GM23338 (cell line): ENCODE measurements at regions not wholly inside any gene's neighbourhood (a gene's known extent, or its start where the extent isn't known, plus 50 kb on each side); places are given as distances from the start of the nearest gene placed in this dataset.

Experiments
- CREB1 ChIP-seq: fragments of 250-450 bp; sonication (Bioruptor Pico); IDR thresholded peaks from 2 replicates; pipeline ENCODE4 v1.5.0; 2020; ENCODE audit warnings: low read depth, mild to moderate bottlenecking, moderate library complexity
- EZH2 ChIP-seq: fragments of 200-600 bp; sonication (generic); IDR thresholded peaks from one replicate; pipeline ENCODE4 v1.8.0; 2017; ENCODE audit warnings: antibody characterized with exemption, mild to moderate bottlenecking, low read depth; ENCODE audit not compliant: unreplicated experiment
- EZH2phosphoT487 ChIP-seq: fragments of 200-600 bp; sonication (generic); IDR thresholded peaks from one replicate; pipeline ENCODE4 v1.8.1; 2018; ENCODE audit warnings: antibody characterized with exemption; ENCODE audit not compliant: unreplicated experiment
- NANOG ChIP-seq: IDR thresholded peaks from 2 replicates; pipeline ENCODE4 v1.6.1; 2016; ENCODE audit warnings: antibody characterized with exemption, borderline replicate concordance
- POLR2AphosphoS5 ChIP-seq: IDR thresholded peaks from 2 replicates; pipeline ENCODE4 v1.6.1; 2016; ENCODE audit warnings: antibody characterized with exemption, low read depth
- ZNF114 ChIP-seq: fragments of 250-450 bp; sonication (Bioruptor Pico); IDR thresholded peaks from 2 replicates; pipeline ENCODE4 v1.5.0; 2020; ENCODE audit warnings: mild to moderate bottlenecking, moderate library complexity
- ZNF331 ChIP-seq: fragments of 250-450 bp; sonication (Bioruptor Pico); IDR thresholded peaks from 2 replicates; pipeline ENCODE4 v1.5.0; 2020; ENCODE audit warnings: low read depth, mild to moderate bottlenecking, moderate library complexity
- TF ChIP-seq, protein P1 (sequence below), 2 experiments: fragments of 200-600 bp in 1 of 2; sonication (generic) in 1 of 2; conservative IDR thresholded peaks; 2 replicates each; pipeline versions ENCODE4 v1.5.1 to v1.6.1; 2016 to 2017; ENCODE audit warnings: antibody characterized with exemption in 2 of 2, low read depth in 2 of 2, mild to moderate bottlenecking in 2 of 2, moderate library complexity in 1 of 2
- TF ChIP-seq, protein P2 (sequence below): IDR thresholded peaks from 2 replicates; pipeline ENCODE4 v1.6.1; 2016; ENCODE audit warnings: antibody characterized with exemption
- TF ChIP-seq, protein P3 (sequence below): IDR thresholded peaks from one replicate; pipeline ENCODE4 v1.6.1; 2018; ENCODE audit warnings: antibody characterized with exemption; ENCODE audit not compliant: unreplicated experiment

DNA sequence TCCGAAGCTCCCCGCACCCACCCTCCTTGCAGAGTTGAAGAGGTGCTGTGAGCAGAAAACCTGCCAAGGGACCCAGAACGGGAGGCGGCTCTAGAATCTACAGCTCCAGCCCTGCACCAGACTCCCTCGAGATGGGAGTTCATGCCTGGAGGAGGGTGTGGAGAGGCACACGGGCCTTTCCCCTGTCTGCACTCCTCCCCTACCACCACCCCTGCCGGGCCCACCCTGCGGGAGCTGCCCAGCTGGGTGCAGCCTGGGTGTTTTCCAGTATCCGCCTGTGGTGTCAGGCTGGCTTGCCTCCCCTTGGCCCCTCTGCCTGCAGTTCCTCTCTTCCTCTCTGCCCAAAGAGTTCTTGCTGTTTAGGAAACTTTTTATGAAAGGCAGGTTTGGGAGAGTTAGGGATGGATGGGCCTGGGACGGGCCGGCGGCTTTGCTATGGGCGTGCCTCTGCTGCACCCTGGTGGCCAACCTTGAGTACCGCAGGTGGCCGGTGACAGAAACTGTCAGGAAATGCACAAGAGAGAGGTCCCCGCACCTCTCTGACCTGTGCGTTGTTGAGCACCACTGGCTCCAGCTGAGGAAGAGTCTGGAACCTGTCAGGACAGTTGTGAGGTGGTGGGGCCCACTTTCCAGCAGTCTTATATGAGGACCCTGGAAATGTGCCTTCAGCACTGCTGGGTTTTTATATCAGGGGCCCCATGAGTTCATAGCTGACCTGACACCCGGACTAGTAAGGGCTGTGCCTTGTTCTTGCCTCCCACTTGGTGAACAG lies 354.1 kb downstream of the SEC14L1 start:
- TF ChIP-seq, protein P1, sequence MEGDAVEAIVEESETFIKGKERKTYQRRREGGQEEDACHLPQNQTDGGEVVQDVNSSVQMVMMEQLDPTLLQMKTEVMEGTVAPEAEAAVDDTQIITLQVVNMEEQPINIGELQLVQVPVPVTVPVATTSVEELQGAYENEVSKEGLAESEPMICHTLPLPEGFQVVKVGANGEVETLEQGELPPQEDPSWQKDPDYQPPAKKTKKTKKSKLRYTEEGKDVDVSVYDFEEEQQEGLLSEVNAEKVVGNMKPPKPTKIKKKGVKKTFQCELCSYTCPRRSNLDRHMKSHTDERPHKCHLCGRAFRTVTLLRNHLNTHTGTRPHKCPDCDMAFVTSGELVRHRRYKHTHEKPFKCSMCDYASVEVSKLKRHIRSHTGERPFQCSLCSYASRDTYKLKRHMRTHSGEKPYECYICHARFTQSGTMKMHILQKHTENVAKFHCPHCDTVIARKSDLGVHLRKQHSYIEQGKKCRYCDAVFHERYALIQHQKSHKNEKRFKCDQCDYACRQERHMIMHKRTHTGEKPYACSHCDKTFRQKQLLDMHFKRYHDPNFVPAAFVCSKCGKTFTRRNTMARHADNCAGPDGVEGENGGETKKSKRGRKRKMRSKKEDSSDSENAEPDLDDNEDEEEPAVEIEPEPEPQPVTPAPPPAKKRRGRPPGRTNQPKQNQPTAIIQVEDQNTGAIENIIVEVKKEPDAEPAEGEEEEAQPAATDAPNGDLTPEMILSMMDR (conservative IDR thresholded peaks at IDR 0.05; ENCODE audit: low read depth in 2 of 2) = peak; percentile 86 to 93
- no peak for TF ChIP-seq POLR2AphosphoS5
- no peak for TF ChIP-seq EZH2phosphoT487
- TF ChIP-seq CREB1 (CRISPR knock-in tag) = no peak
- TF ChIP-seq EZH2 = no peak
- no peak for TF ChIP-seq ZNF114 (CRISPR knock-in tag)
- TF ChIP-seq, protein P2, sequence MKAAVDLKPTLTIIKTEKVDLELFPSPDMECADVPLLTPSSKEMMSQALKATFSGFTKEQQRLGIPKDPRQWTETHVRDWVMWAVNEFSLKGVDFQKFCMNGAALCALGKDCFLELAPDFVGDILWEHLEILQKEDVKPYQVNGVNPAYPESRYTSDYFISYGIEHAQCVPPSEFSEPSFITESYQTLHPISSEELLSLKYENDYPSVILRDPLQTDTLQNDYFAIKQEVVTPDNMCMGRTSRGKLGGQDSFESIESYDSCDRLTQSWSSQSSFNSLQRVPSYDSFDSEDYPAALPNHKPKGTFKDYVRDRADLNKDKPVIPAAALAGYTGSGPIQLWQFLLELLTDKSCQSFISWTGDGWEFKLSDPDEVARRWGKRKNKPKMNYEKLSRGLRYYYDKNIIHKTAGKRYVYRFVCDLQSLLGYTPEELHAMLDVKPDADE = no peak
- TF ChIP-seq, protein P3, sequence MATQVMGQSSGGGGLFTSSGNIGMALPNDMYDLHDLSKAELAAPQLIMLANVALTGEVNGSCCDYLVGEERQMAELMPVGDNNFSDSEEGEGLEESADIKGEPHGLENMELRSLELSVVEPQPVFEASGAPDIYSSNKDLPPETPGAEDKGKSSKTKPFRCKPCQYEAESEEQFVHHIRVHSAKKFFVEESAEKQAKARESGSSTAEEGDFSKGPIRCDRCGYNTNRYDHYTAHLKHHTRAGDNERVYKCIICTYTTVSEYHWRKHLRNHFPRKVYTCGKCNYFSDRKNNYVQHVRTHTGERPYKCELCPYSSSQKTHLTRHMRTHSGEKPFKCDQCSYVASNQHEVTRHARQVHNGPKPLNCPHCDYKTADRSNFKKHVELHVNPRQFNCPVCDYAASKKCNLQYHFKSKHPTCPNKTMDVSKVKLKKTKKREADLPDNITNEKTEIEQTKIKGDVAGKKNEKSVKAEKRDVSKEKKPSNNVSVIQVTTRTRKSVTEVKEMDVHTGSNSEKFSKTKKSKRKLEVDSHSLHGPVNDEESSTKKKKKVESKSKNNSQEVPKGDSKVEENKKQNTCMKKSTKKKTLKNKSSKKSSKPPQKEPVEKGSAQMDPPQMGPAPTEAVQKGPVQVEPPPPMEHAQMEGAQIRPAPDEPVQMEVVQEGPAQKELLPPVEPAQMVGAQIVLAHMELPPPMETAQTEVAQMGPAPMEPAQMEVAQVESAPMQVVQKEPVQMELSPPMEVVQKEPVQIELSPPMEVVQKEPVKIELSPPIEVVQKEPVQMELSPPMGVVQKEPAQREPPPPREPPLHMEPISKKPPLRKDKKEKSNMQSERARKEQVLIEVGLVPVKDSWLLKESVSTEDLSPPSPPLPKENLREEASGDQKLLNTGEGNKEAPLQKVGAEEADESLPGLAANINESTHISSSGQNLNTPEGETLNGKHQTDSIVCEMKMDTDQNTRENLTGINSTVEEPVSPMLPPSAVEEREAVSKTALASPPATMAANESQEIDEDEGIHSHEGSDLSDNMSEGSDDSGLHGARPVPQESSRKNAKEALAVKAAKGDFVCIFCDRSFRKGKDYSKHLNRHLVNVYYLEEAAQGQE = no peak
- TF ChIP-seq NANOG = no peak
- no peak for TF ChIP-seq ZNF331 (CRISPR knock-in tag)
